Testis (tissue), 2 donors: ENCODE measurements at regions not wholly inside any gene's neighbourhood (a gene's known extent, or its start where the extent isn't known, plus 50 kb on each side); places are given as distances from the start of the nearest gene placed in this dataset.

Experiments
- DNase-seq: peaks from one replicate; pipeline ENCODE4 v3.0.0-alpha.2; 2019
- H3K27ac ChIP-seq, 2 donors: fragments of 200-600 bp; sonication (generic); one replicate each; pipeline ENCODE4 v1.5.1; 2019
- H3K27me3 ChIP-seq: fragments of 200-600 bp; sonication (generic); one replicate; pipeline ENCODE4 v1.5.1; 2019
- H3K36me3 ChIP-seq: fragments of 200-600 bp; sonication (generic); one replicate; pipeline ENCODE4 v1.5.1; 2017; ENCODE audit warnings: low read depth; ENCODE audit errors: missing control alignments
- H3K4me1 ChIP-seq: fragments of 200-600 bp; sonication (generic); one replicate; pipeline ENCODE4 v1.5.1; 2019
- H3K4me3 ChIP-seq, 2 donors: fragments of 200-600 bp; sonication (generic); one replicate each; pipeline ENCODE4 v1.5.1; 2017 to 2019
- H3K9me3 ChIP-seq: fragments of 200-600 bp; sonication (generic); one replicate; pipeline ENCODE4 v1.5.1; 2017
- POLR2A ChIP-seq: fragments of 450-650 bp; IDR thresholded peaks from one replicate; pipeline ENCODE4 v1.6.1; 2017; ENCODE audit warnings: antibody characterized with exemption, mild to moderate bottlenecking, moderate library complexity
- WGBS, 2 donors: methylation state at CpG; one replicate each; pipeline ENCODE4 v1.1.5; 2018; 5-methylcytosine and 5-hydroxymethylcytosine counted together
- intact Hi-C: fragments of 100-400 bp; cut with DNase I; formaldehyde crosslinking; loops from one replicate; pipeline ENCODE4 v1.15.1; 2023; ENCODE audit warnings: low total_unique reads
- TF ChIP-seq, protein P1 (sequence below), 3 experiments: fragments of 450-650 bp in 2 of 3; fragments of 200-600 bp in 1 of 3; sonication (generic) in 1 of 3; IDR thresholded peaks; one replicate each; pipeline ENCODE4 v1.5.1; 2016 to 2019; ENCODE audit warnings: antibody characterized with exemption in 3 of 3, mild to moderate bottlenecking in 2 of 3, moderate library complexity in 1 of 3

- Histone ChIP-seq H3K36me3 (no peaks in the 10 kb centered on the region), H3K9me3 (no peaks in the 10 kb centered on the region), H3K4me1 (no peaks in the 10 kb centered on the region), H3K27me3 (no peaks in the 10 kb centered on the region), H3K27ac (no peak overlapping the region), H3K4me3 (no peak overlapping the region)
- no peak for TF ChIP-seq POLR2A
- TF ChIP-seq, protein P1, sequence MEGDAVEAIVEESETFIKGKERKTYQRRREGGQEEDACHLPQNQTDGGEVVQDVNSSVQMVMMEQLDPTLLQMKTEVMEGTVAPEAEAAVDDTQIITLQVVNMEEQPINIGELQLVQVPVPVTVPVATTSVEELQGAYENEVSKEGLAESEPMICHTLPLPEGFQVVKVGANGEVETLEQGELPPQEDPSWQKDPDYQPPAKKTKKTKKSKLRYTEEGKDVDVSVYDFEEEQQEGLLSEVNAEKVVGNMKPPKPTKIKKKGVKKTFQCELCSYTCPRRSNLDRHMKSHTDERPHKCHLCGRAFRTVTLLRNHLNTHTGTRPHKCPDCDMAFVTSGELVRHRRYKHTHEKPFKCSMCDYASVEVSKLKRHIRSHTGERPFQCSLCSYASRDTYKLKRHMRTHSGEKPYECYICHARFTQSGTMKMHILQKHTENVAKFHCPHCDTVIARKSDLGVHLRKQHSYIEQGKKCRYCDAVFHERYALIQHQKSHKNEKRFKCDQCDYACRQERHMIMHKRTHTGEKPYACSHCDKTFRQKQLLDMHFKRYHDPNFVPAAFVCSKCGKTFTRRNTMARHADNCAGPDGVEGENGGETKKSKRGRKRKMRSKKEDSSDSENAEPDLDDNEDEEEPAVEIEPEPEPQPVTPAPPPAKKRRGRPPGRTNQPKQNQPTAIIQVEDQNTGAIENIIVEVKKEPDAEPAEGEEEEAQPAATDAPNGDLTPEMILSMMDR (IDR thresholded peaks at IDR 0.05) = no peak
- no peak for DNase-seq
- 79 to 90% methylated on average over 3 of the region's 3 CpGs for WGBS, 2 donors
- intact Hi-C loops = no loop called here
Measured at GRCh38 chr13:74920920-74921319, 561.0 kb downstream of the TBC1D4 start.

- H3K27me3 ChIP-seq = no peaks in the 10 kb centered on the region
- H3K27ac ChIP-seq = no peak overlapping the region
- TF ChIP-seq, protein P1 (IDR thresholded peaks at IDR 0.05) = no peak
- TF ChIP-seq POLR2A = no peak
- no peaks in the 10 kb centered on the region for H3K9me3 ChIP-seq
- H3K4me1 ChIP-seq = no peaks in the 10 kb centered on the region
- no peak overlapping the region for H3K4me3 ChIP-seq
- 42 to 59% methylated on average over 4 of the region's 4 CpGs for WGBS, 2 donors
- no peak for DNase-seq
- intact Hi-C loops = no loop called here
- no peaks in the 10 kb centered on the region for H3K36me3 ChIP-seq
Measured at GRCh38 chr13:74920361-74920760, 561.6 kb downstream of the TBC1D4 start.

DNA sequence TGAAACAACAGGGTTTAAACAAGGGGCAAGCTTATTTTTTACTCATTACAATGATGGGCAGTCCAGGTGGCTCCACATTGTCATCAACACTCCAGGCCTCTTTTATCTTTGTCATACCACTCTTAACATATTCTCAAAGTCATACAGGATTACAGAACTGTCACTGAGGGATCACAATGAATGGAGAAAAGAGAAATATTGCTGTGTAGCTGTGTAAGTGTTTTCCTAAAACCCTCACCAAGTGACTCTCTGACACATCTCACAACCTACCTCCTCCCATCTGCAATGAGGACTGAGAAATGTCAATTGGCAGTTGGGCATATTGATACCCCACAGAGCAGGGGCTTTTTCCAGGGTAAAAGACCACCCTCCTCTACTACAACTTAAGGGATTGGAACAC, 562.1 kb downstream of the TBC1D4 start:
- intact Hi-C loops = no loop called here
- no peak for TF ChIP-seq POLR2A
- TF ChIP-seq, protein P1 (IDR thresholded peaks at IDR 0.05) = no peak
- no peaks in the 10 kb centered on the region for H3K27me3 ChIP-seq
- H3K27ac ChIP-seq = no peak overlapping the region
- DNase-seq = no peak
- no peaks in the 10 kb centered on the region for H3K9me3 ChIP-seq
- H3K4me1 ChIP-seq = no peaks in the 10 kb centered on the region
- no peaks in the 10 kb centered on the region for H3K36me3 ChIP-seq
- no peak overlapping the region for H3K4me3 ChIP-seq

DNA sequence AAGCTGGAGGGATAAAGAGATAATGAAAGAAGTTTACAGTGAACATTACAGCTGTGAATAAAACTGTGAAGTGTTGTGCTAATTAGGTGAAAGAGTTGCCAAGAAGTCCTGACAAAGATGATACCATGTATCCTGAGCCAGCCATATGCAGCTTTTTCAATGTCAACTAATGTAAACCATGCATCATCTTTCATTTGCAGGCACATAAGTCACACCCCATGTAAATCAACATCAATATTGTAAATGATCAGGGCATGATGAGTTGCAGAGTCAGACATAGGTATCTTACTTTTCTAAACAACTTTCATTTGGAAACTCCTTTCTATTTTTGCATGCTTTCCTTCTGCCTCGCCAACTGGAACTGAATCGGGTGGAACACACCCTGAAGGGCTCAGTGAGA, 569.1 kb downstream of the TBC1D4 start:
- no peaks in the 10 kb centered on the region for H3K9me3 ChIP-seq
- H3K4me1 ChIP-seq = no peaks in the 10 kb centered on the region
- TF ChIP-seq, protein P1 (IDR thresholded peaks at IDR 0.05) = no peak
- TF ChIP-seq POLR2A = no peak
- H3K27me3 ChIP-seq = no peaks in the 10 kb centered on the region
- no peak for DNase-seq
- no peak overlapping the region for H3K4me3 ChIP-seq
- WGBS, 2 donors = 86 to 94% methylated on average over 2 of the region's 2 CpGs
- no peaks in the 10 kb centered on the region for H3K36me3 ChIP-seq
- no peak overlapping the region for H3K27ac ChIP-seq
- intact Hi-C loops = no loop called here

DNA sequence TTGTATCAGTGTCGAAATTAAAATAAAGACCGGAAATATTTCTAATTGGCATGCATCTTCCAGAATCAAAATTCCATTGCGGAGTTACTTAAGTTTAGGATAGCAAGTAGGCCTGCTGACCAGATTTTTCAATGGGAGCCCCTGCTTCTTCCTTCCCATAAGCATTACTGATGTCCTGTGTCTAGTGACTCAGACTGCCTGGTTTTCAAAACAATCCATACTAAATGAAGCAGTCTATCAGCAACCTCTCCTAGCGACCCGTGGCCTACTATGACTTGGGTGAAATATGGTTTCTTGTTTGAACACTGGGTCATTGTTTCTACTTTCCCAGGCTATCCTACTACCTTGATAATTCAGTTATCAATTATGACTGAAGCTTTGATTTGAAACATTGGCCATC, 571.6 kb downstream of the TBC1D4 start:
- no peak for DNase-seq
- no peaks in the 10 kb centered on the region for H3K4me1 ChIP-seq
- no peaks in the 10 kb centered on the region for H3K9me3 ChIP-seq
- no peak overlapping the region for H3K4me3 ChIP-seq
- WGBS, 2 donors = 84 to 91% methylated on average over 5 of the region's 5 CpGs
- intact Hi-C loops = no loop called here
- no peak overlapping the region for H3K27ac ChIP-seq
- no peaks in the 10 kb centered on the region for H3K36me3 ChIP-seq
- H3K27me3 ChIP-seq = no peaks in the 10 kb centered on the region
- TF ChIP-seq POLR2A = no peak
- TF ChIP-seq, protein P1 (IDR thresholded peaks at IDR 0.05) = no peak
